Pancreas (tissue), 10 donors: ENCODE measurements at regions not wholly inside any gene's neighbourhood (a gene's known extent, or its start where the extent isn't known, plus 50 kb on each side); places are given as distances from the start of the nearest gene placed in this dataset.

Source experiments
- ATAC-seq, 4 donors: fragments of 200-7000 bp; cut with Tn5 transposase; one replicate each; pipeline versions ENCODE4 v1.8.0 to v1.9.1; 2020; ENCODE audit warnings: mild to moderate bottlenecking in 4 of 4, moderate library complexity in 4 of 4
- DNase-seq, 6 donors: peaks; one replicate each; pipeline ENCODE4 v3.0.0-alpha.2; 2020
- FAIRE-seq: peaks from 2 replicates; lab custom pipeline; 2012; peaks lifted over from hg19 to GRCh38; lab: Jason Lieb, UNC
- H3K27ac ChIP-seq, 4 donors: fragments of 200-600 bp; sonication (generic); 1 replicate in 3 of 4; 2 replicates in 1 of 4; pipeline versions ENCODE4 v1.5.0 to v1.8.0; 2020
- H3K27me3 ChIP-seq, 4 donors: fragments of 200-600 bp; one replicate each; pipeline ENCODE4 v1.8.0; 2021
- H3K36me3 ChIP-seq, 3 donors: fragments of 200-600 bp; sonication (generic) in 1 of 3; one replicate each; pipeline versions ENCODE4 v1.5.0 to v1.8.0; 2020 to 2021
- H3K4me1 ChIP-seq, 3 donors: fragments of 200-600 bp; one replicate each; pipeline ENCODE4 v1.8.0; 2021
- H3K4me3 ChIP-seq, 4 donors: fragments of 200-600 bp; sonication (generic) in 2 of 4; one replicate each; pipeline versions ENCODE4 v1.5.0 to v1.8.0; 2020 to 2021
- H3K9me3 ChIP-seq, 4 donors: fragments of 200-600 bp; one replicate each; pipeline ENCODE4 v1.8.0; 2021
- CTCF ChIP-seq, 4 donors: fragments of 200-600 bp; sonication (generic) in 3 of 4; IDR thresholded peaks; one replicate each; pipeline versions ENCODE4 v1.5.0 to v1.8.0; 2021; ENCODE audit warnings: antibody characterized with exemption in 4 of 4
- WGBS, 2 donors: extraction: QIAGEN DNeasy Blood & Tissue Kit; methylation state at CpG; one replicate each; pipeline ENCODE4 v1.1.7; 2013; 5-methylcytosine and 5-hydroxymethylcytosine counted together
- intact Hi-C, 3 donors: fragments of 100-400 bp; cut with DNase I; formaldehyde crosslinking; loops; one replicate each; pipeline versions ENCODE4 v1.11.1 to v1.14.2; 2022
- donor health status: healthy with polysubstance abuse.
- donor health status: DM: no; HTN: no; CAD: no; lungs with moderate emphysema.
- donor health status: DM: no; HTN: no; CAD: no.
- donor health status: control.
- donor health status: control.
- donor health status: Bipolar disorder and iron deficiency.
- donor health status: DM: yes; HTN: yes; CAD: no.
- donor health status: DM: no; HTN: no; CAD: no.
- donor health status: DM: no; HTN: no; CAD: no.
- donor health status: DM: yes; HTN: yes; CAD: no.

- intact Hi-C loops, result no loop called here
Observed at GRCh38 chr1:29549001-29549400, 312.7 kb downstream of the PTPRU start.

GRCh38 chr1:29548091-29548490, 311.8 kb downstream of the PTPRU start:
- intact Hi-C loops, result no loop called here
- WGBS, 2 donors, result 33 to 39% methylated on average over 5 of the region's 5 CpGs
- FAIRE-seq, result no peak

More at GRCh38 chr1:29549001-29549400, 312.7 kb downstream of the PTPRU start:
- 65 to 79% methylated on average over 6 of the region's 6 CpGs for WGBS, 2 donors
- TF ChIP-seq CTCF (IDR thresholded peaks at IDR 0.05), result no peak
- H3K36me3 ChIP-seq, result no peaks in the 10 kb centered on the region
- no peak overlapping the region for H3K27ac ChIP-seq
- ATAC-seq (no peak), FAIRE-seq (no peak), DNase-seq (no peak)
- no peak overlapping the region for H3K4me3 ChIP-seq
- H3K4me1 ChIP-seq, result no peaks in the 10 kb centered on the region
- H3K27me3 ChIP-seq, result no peaks in the 10 kb centered on the region
- no peaks in the 10 kb centered on the region for H3K9me3 ChIP-seq

GRCh38 chr1:29547300-29547699, 311.0 kb downstream of the PTPRU start:
- intact Hi-C loops, result no loop called here
- Histone ChIP-seq H3K27ac (no peak overlapping the region), H3K27me3 (no peaks in the 10 kb centered on the region), H3K36me3 (no peaks in the 10 kb centered on the region), H3K4me3 (no peak overlapping the region), H3K4me1 (no peaks in the 10 kb centered on the region), H3K9me3 (no peaks in the 10 kb centered on the region)
- no peak for TF ChIP-seq CTCF (IDR thresholded peaks at IDR 0.05)
- no peak for FAIRE-seq
- WGBS, 2 donors, result 78 to 85% methylated on average over 5 of the region's 5 CpGs
- no peak for ATAC-seq
- DNase-seq, result no peak

More at GRCh38 chr1:29548091-29548490, 311.8 kb downstream of the PTPRU start:
- no peak for TF ChIP-seq CTCF (IDR thresholded peaks at IDR 0.05)
- H3K27ac ChIP-seq, result no peak overlapping the region
- H3K9me3 ChIP-seq, result no peaks in the 10 kb centered on the region
- H3K36me3 ChIP-seq, result no peaks in the 10 kb centered on the region
- H3K4me3 ChIP-seq, result no peak overlapping the region
- no peaks in the 10 kb centered on the region for H3K27me3 ChIP-seq
- DNase-seq (no peak), ATAC-seq (no peak)
- no peaks in the 10 kb centered on the region for H3K4me1 ChIP-seq

GRCh38 chr1:29546496-29546895, 310.2 kb downstream of the PTPRU start:
- no peak overlapping the region for H3K27ac ChIP-seq
- no peaks in the 10 kb centered on the region for H3K27me3 ChIP-seq
- FAIRE-seq (no peak), ATAC-seq (no peak), DNase-seq (no peak)
- H3K4me1 ChIP-seq, result no peaks in the 10 kb centered on the region
- no peaks in the 10 kb centered on the region for H3K9me3 ChIP-seq
- no peak for TF ChIP-seq CTCF (IDR thresholded peaks at IDR 0.05)
- intact Hi-C loops, result no loop called here
- WGBS, 2 donors, result 74 to 80% methylated on average over 3 of the region's 3 CpGs
- H3K4me3 ChIP-seq, result no peak overlapping the region
- H3K36me3 ChIP-seq, result no peaks in the 10 kb centered on the region

- FAIRE-seq (no peak), DNase-seq (no peak)
- TF ChIP-seq CTCF (IDR thresholded peaks at IDR 0.05), result no peak
Observed at GRCh38 chr1:29544406-29544805, 308.1 kb downstream of the PTPRU start.

More at GRCh38 chr1:29544406-29544805, 308.1 kb downstream of the PTPRU start:
- intact Hi-C loops, result no loop called here
- Histone ChIP-seq H3K27ac (no peak overlapping the region), H3K9me3 (no peaks in the 10 kb centered on the region), H3K4me3 (no peak overlapping the region), H3K4me1 (no peaks in the 10 kb centered on the region), H3K36me3 (no peaks in the 10 kb centered on the region), H3K27me3 (no peaks in the 10 kb centered on the region)
- WGBS, 2 donors, result 89 to 95% methylated on average over 1 of the region's 1 CpG
- no peak for ATAC-seq
